Gastrocnemius medialis (tissue), 4 donors: ENCODE measurements at regions not wholly inside any gene's neighbourhood (a gene's known extent, or its start where the extent isn't known, plus 50 kb on each side); places are given as distances from the start of the nearest gene placed in this dataset.
"Not testable (repeated sequence)": the region's sequence is repeated elsewhere in the genome, so short reads cannot be mapped to it uniquely, and the experiment has no call there.

Experiments used
- ATAC-seq, 2 donors: fragments of 150-250 bp; one replicate each; pipeline ENCODE4 v1.9.1; 2016
- DNase-seq, 2 donors: peaks; one replicate each; pipeline ENCODE4 v3.0.0-alpha.2; 2019
- H3K27ac ChIP-seq, 4 donors: fragments of 200-600 bp; sonication (generic); 1 replicate in 1 of 4; 2 replicates in 3 of 4; pipeline ENCODE4 v1.5.1; 2016 to 2018; ENCODE audit warnings: mild to moderate bottlenecking in 2 of 4, moderate library complexity in 1 of 4
- H3K27me3 ChIP-seq, 3 donors: fragments of 200-600 bp; sonication (generic) in 2 of 3; 1 replicate in 1 of 3; 2 replicates in 2 of 3; pipeline versions ENCODE4 v1.5.1 to v1.6.0; 2016 to 2019; ENCODE audit warnings: mild to moderate bottlenecking in 1 of 3, moderate library complexity in 1 of 3
- H3K36me3 ChIP-seq, 2 donors: fragments of 200-600 bp; sonication (generic) in 1 of 2; one replicate each; pipeline ENCODE4 v1.5.1; 2017 to 2018
- H3K4me1 ChIP-seq, 2 donors: fragments of 200-600 bp; sonication (generic) in 1 of 2; one replicate each; pipeline ENCODE4 v1.5.1; 2016 to 2017; ENCODE audit warnings: mild to moderate bottlenecking in 2 of 2
- H3K4me3 ChIP-seq, 4 donors: fragments of 200-600 bp; sonication (generic) in 3 of 4; 1 replicate in 1 of 4; 2 replicates in 3 of 4; pipeline ENCODE4 v1.5.1; 2016 to 2019; ENCODE audit warnings: mild to moderate bottlenecking in 2 of 4
- H3K9me3 ChIP-seq, 3 donors: fragments of 200-600 bp; sonication (generic) in 2 of 3; 1 replicate in 1 of 3; 2 replicates in 2 of 3; pipeline ENCODE4 v1.5.1; 2016 to 2019
- POLR2A ChIP-seq, 2 donors: fragments of 450-650 bp; IDR thresholded peaks; one replicate each; pipeline ENCODE4 v1.6.1; 2017; ENCODE audit warnings: antibody characterized with exemption in 2 of 2, mild to moderate bottlenecking in 2 of 2, moderate library complexity in 2 of 2
- in situ Hi-C, 4 donors: fragments of 200-750 bp; cut with MboI; loops; one replicate each; pipeline versions ENCODE4 v1.15.0 to v1.8.0; 2017; ENCODE audit warnings: low sequenced_read_pairs in 4 of 4
- intact Hi-C: fragments of 100-400 bp; cut with DNase I; formaldehyde crosslinking; loops from one replicate; pipeline ENCODE4 v1.15.1; 2023; ENCODE audit warnings: low total_unique reads
- TF ChIP-seq, protein P1 (sequence below), 5 experiments: fragments of 450-650 bp in 3 of 5; fragments of 200-600 bp in 2 of 5; sonication (generic) in 2 of 5; IDR thresholded peaks in 4 of 5; conservative IDR thresholded peaks in 1 of 5; 1 replicate in 4 of 5; 2 replicates in 1 of 5; pipeline ENCODE4 v1.5.1; 2016 to 2019; ENCODE audit warnings: antibody characterized with exemption in 5 of 5, mild to moderate bottlenecking in 3 of 5, moderate library complexity in 3 of 5

DNA sequence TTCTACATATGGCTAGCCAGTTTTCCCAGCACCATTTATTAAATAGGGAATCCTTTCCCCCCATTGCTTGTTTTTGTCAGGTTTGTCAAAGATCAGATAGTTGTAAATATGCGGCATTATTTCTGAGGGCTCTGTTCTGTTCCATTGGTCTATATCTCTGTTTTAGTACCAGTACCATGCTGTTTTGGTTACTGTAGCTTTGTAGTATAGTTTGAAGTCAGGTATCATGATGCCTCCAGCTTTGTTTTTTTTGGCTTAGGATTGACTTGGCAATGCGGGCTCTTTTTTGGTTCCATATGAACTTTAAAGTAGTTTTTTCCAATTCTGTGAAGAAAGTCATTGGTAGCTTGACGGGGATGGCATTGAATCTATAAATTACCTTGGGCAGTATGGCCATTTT is 60.0 kb upstream of the GPC3 start:
- H3K9me3 ChIP-seq, intact Hi-C loops, in situ Hi-C loops, DNase-seq, H3K27me3 ChIP-seq, H3K4me3 ChIP-seq, H3K4me1 ChIP-seq, ATAC-seq, H3K36me3 ChIP-seq, H3K27ac ChIP-seq: not testable (repeated sequence)

DNA sequence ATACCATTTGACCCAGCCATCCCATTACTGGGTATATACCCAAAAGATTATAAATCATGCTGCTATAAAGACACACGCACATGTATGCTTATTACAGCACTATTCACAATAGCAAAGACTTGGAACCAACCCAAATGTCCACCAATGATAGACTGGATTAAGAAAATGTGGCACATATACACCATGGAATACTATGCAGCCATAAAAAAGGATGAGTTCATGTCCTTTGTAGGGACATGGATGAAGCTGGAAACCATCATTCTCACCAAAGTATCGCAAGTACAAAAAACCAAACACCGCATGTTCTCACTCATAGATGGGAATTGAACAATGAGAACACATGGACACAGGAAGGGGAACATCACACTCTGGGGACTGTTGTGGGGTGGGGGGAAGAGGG is 81.7 kb upstream of the GPC3 start:
- H3K27me3 ChIP-seq, intact Hi-C loops, in situ Hi-C loops, H3K36me3 ChIP-seq, H3K27ac ChIP-seq, H3K9me3 ChIP-seq, H3K4me3 ChIP-seq, DNase-seq, ATAC-seq, H3K4me1 ChIP-seq: not testable (repeated sequence)

DNA sequence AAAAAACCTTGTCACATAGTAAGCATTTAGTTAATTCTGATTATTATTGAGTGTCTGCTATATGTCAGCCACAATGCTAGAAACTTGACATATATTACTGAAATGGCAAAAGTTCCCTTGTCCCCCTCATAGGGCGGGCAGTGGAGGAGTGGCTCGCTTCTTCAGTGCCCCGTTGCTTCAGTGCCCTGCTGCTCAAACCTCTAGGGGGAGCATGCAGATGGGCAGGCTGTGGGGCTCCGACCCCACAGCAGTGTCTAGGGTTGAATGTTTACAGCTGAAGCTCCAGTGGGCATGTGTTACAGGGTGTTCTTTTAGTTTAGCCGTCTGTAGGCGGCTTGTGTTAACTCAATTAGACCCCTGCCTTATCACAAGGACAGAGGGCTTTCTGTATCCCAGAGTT is 86.5 kb upstream of the GPC3 start:
- H3K27ac ChIP-seq, H3K4me1 ChIP-seq, H3K4me3 ChIP-seq, ATAC-seq, DNase-seq, intact Hi-C loops, H3K36me3 ChIP-seq, H3K27me3 ChIP-seq, in situ Hi-C loops, H3K9me3 ChIP-seq: not testable (repeated sequence)

DNA sequence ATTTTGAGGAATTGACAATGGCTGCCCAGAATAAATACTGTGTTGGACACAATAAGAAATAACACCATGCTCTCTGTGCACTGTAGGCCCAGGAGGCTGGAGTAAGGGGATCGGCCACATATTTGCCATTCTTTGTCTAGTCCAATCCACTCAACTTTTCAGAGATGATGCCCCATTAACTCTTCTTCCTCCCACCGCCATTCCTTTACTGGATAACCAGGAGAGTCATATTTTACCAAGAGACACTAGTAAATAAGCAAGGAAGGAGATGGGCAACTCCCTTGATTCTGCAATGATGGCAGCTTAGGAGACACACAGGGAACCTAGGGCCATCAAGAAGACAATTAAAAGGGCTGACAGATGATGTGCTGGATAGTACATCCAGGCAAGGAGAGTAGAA is 87.9 kb upstream of the GPC3 start:
- TF ChIP-seq POLR2A (IDR thresholded peaks at IDR 0.05): no peak
- TF ChIP-seq, protein P1, sequence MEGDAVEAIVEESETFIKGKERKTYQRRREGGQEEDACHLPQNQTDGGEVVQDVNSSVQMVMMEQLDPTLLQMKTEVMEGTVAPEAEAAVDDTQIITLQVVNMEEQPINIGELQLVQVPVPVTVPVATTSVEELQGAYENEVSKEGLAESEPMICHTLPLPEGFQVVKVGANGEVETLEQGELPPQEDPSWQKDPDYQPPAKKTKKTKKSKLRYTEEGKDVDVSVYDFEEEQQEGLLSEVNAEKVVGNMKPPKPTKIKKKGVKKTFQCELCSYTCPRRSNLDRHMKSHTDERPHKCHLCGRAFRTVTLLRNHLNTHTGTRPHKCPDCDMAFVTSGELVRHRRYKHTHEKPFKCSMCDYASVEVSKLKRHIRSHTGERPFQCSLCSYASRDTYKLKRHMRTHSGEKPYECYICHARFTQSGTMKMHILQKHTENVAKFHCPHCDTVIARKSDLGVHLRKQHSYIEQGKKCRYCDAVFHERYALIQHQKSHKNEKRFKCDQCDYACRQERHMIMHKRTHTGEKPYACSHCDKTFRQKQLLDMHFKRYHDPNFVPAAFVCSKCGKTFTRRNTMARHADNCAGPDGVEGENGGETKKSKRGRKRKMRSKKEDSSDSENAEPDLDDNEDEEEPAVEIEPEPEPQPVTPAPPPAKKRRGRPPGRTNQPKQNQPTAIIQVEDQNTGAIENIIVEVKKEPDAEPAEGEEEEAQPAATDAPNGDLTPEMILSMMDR (IDR thresholded peaks at IDR 0.05 in 4 of 5, conservative IDR thresholded peaks at IDR 0.05 in 1 of 5): no peak
- no peak for ATAC-seq
- no peak overlapping the region for H3K27ac ChIP-seq
- in situ Hi-C loops (no loop called here), intact Hi-C loops (no loop called here)
- no peaks in the 10 kb centered on the region for H3K4me1 ChIP-seq
- no peaks in the 10 kb centered on the region for H3K36me3 ChIP-seq
- DNase-seq: no peak
- H3K27me3 ChIP-seq: no peaks in the 10 kb centered on the region
- no peak overlapping the region for H3K4me3 ChIP-seq
- H3K9me3 ChIP-seq: no peaks in the 10 kb centered on the region

DNA sequence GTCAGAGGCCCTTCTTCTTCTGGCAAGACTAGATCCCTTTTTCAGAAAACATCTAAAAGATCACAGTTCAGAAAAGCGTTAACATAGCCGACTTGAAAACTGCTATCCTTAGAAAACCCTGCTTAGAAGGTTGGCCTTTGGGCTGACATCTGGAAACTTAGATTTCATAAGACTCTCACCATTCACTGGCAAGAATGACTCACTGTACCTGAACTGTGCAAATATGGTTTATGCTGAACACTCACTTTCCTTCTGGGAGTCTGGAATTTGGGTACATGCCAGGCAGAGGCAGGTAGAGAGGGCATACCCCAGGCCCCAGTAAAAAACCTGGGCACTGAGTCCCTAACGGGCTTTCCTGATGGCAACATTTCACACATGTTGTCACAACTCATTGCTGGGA is 88.8 kb upstream of the GPC3 start:
- intact Hi-C loops: no loop called here
- DNase-seq (no peak), ATAC-seq (no peak)
- H3K27ac ChIP-seq: no peak overlapping the region
- no peaks in the 10 kb centered on the region for H3K27me3 ChIP-seq
- in situ Hi-C loops: no loop called here
- H3K4me1 ChIP-seq: no peaks in the 10 kb centered on the region
- no peak overlapping the region for H3K4me3 ChIP-seq
- TF ChIP-seq, protein P1 (IDR thresholded peaks at IDR 0.05 in 4 of 5, conservative IDR thresholded peaks at IDR 0.05 in 1 of 5): no peak
- no peak for TF ChIP-seq POLR2A (IDR thresholded peaks at IDR 0.05)
- H3K36me3 ChIP-seq: no peaks in the 10 kb centered on the region
- H3K9me3 ChIP-seq: no peaks in the 10 kb centered on the region

DNA sequence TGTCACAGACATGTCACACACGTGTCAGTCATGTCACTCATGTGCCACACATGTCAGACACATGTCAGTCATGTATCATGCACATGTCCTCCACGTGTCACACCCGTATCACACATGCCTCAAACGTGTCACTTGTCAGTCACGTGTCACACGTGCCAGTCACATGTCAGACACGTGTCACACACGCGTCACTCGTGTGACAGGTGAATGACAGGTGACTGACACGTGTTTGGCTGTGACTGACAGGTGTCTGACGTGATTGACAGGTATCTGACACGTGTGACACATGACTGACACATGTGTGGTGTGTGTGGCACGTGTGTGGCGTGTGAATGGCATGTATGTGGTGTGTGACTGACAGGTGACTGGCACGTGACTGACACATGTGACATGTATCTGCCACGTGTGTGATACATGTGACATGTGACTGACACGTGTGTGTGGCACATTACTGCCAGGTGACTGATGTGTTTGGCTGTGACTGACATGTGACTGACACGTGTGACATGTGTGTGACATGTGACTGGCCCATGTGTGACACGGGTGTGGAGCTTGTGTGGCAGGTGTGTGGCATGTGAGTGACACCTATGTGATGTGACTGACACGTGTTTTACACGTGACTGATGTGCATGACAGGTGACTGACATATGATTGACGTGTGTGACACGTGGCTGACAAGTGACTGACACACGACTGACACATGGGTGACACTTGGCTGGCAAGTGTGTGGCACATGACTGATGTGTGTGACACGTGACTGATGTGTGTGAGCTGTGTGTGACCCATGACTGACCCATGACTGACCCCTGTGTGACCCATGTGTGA is 90.7 kb upstream of the GPC3 start:
- H3K27me3 ChIP-seq: no peaks in the 10 kb centered on the region
- no peak overlapping the region for H3K4me3 ChIP-seq
- H3K36me3 ChIP-seq: no peaks in the 10 kb centered on the region
- H3K27ac ChIP-seq: no peak overlapping the region
- in situ Hi-C loops (no loop called here), intact Hi-C loops (no loop called here)
- no peaks in the 10 kb centered on the region for H3K9me3 ChIP-seq
- ATAC-seq (no peak), DNase-seq (no peak)
- TF ChIP-seq, protein P1 (IDR thresholded peaks at IDR 0.05 in 4 of 5, conservative IDR thresholded peaks at IDR 0.05 in 1 of 5): no peak
- TF ChIP-seq POLR2A (IDR thresholded peaks at IDR 0.05): no peak
- H3K4me1 ChIP-seq: no peaks in the 10 kb centered on the region
